ENCODE measurements at regions not wholly inside any gene's neighbourhood (a gene's known extent, or its start where the extent isn't known, plus 50 kb on each side); places are given as distances from the start of the nearest gene placed in this dataset.

GRCh38 chr12:74897425-74898211 is 312.0 kb downstream of the KCNC2 start:
- no peak for TF ChIP-seq CTCF (IDR thresholded peaks at IDR 0.05; ENCODE audit: low read depth, low read length)
- H3K4me3 ChIP-seq (ENCODE audit: low read depth, low read length), result no peak overlapping the region

GRCh38 chr12:74899031-74899829 is 310.4 kb downstream of the KCNC2 start:
- H3K4me3 ChIP-seq (ENCODE audit: low read depth, low read length), result no peak overlapping the region
- no peak for TF ChIP-seq CTCF (IDR thresholded peaks at IDR 0.05; ENCODE audit: low read depth, low read length)

- no peak overlapping the region for H3K4me3 ChIP-seq (ENCODE audit: low read depth, low read length)
- no peak for TF ChIP-seq CTCF (IDR thresholded peaks at IDR 0.05; ENCODE audit: low read depth, low read length)
These were observed 309.4 kb downstream of the KCNC2 start for GRCh38 chr12:74900232-74900631.

- no peak overlapping the region for H3K4me3 ChIP-seq (ENCODE audit: low read depth, low read length)
- TF ChIP-seq CTCF (IDR thresholded peaks at IDR 0.05; ENCODE audit: low read depth, low read length), result peak; percentile 16; the same call in 1 of the 2 replicates
These were observed 306.1 kb downstream of the KCNC2 start for GRCh38 chr12:74903522-74903921.

GRCh38 chr12:74906224-74906623 is 303.4 kb downstream of the KCNC2 start:
- H3K4me3 ChIP-seq (ENCODE audit: low read depth, low read length), result no peak overlapping the region
- no peak for TF ChIP-seq CTCF (IDR thresholded peaks at IDR 0.05; ENCODE audit: low read depth, low read length)

- H3K4me3 ChIP-seq (ENCODE audit: low read depth, low read length), result no peak overlapping the region
- no peak for TF ChIP-seq CTCF (IDR thresholded peaks at IDR 0.05; ENCODE audit: low read depth, low read length)
These were observed 298.8 kb downstream of the KCNC2 start for GRCh38 chr12:74910831-74911230.

- H3K4me3 ChIP-seq (ENCODE audit: low read depth, low read length), result no peak overlapping the region
- no peak for TF ChIP-seq CTCF (IDR thresholded peaks at IDR 0.05; ENCODE audit: low read depth, low read length)
These were observed 295.3 kb downstream of the KCNC2 start for GRCh38 chr12:74914378-74914777.

All from WI38 (cell line).